ELR (cell line): ENCODE measurements at regions not wholly inside any gene's neighbourhood (a gene's known extent, or its start where the extent isn't known, plus 50 kb on each side); places are given as distances from the start of the nearest gene placed in this dataset.
"Not testable (repeated sequence)": the region's sequence is repeated elsewhere in the genome, so short reads cannot be mapped to it uniquely, and the experiment has no call there.

Experiments
- DNase-seq: peaks from one replicate; pipeline ENCODE4 v3.0.0-alpha.2; 2015; ENCODE audit warnings: low read depth

DNA sequence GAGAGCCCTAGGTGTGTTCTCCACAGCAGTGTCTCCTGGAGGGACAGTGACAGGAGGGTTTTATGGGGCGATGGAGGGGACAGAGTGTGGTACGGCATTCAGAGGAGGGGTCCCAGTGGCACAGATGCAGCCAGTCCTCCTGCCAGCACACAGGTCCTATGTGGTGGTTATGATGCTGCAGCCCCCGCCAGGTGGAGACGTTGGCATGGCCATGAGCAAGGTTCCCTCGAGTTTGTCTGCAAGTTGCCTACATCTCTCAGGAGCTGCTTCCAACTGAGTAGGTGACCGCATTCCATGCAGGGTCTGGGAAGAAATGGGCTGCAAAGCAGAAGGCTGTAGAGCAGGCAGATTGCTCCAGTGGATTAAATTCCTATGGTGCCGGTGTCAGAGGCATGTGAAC is 646.0 kb downstream of the TBC1D22A start:
- no peak for DNase-seq

DNA sequence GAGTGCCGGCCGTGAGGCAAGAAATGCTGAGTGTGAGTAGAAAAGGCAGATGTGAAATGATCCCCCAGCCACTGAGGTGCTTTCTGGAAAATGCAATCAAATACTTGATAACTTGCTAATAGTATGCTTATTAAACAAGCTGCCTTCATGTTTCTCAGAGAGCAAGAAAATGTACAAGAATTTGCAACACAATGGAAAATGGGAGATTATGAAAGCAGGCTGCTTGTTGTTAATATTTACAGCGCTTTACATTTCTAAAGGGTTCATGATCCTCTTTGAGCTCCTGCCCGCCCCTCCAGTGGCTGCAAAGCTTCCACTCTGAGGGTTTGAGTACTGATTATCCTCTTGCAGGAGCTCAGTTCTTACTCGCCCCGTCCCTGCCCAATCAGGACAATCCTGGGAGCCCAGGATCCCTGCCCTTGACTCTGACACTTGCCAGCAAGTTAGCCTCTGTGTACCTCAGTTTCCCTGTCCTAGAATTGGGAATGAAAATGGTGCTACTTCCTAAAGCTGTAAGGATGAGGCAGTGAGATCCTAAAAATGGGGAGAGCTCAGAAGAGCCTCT is 645.1 kb downstream of the TBC1D22A start:
- DNase-seq, result no peak

DNA sequence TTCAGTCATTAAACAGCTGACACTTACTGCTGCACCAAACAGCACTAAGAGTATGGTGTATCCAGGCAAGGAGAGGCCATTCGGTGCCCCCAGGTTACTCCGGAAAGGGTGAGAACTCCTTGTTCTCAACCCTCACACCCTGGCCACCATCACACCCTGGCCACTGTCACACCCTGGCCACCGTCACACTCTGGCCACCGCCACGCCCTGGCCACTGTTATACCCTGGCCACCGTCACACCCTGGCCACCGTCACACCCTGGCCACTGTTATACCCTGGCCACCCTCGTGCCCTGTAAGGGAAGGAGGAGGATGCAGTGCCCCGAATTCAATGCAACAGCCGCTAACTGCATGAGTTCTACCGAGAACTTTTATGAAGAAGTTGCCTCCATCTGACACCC is 644.4 kb downstream of the TBC1D22A start:
- DNase-seq, result no peak

DNA sequence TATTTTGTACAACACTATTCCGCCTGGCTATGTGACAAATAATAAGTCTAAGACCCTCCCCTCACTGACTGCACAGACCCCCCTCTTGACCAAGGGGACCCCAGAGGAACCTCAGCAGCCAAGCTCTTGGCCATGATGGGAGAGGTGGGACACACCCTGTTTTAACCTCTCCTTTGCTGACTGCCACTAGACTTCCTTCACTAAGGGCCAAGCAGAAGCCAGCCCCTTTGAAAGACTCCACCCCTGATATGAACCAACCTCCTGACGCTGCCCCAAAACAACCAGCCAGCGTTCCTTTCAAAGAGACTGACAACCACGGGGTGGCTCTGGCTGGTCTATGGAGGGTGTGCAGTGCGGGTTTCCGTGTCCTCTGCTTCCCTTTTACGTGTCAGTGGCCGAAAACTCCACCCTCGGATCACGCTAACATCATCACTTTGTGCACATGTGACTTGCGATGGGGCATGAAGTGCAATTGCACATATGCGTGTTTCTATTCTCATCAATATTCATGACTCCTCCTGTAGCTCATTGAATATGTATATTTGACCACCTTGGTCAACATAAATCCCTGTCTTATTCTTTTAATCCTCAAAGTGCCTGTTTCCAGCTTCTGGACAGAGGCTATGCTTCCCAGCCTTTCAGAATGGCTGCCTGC is 643.9 kb downstream of the TBC1D22A start:
- DNase-seq, result no peak

DNA sequence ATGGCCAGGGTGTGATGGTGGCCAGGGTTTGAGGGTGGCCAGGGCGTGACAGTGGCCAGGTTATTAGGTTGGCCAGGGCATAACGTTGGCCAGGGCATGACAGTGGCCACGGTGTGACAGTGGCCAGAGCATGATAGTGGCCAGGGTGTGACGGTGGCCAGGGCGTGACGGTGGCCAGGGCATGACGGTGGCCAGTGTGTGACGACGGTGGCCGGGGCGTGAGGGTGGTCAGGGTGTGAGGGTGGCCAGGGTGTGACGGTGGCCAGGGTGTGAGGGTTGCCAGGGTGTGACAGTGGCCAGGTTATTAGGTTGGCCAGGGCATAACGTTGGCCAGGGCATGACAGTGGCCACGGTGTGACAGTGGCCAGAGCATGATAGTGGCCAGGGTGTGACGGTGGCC is 642.8 kb downstream of the TBC1D22A start:
- DNase-seq, result not testable (repeated sequence)

DNA sequence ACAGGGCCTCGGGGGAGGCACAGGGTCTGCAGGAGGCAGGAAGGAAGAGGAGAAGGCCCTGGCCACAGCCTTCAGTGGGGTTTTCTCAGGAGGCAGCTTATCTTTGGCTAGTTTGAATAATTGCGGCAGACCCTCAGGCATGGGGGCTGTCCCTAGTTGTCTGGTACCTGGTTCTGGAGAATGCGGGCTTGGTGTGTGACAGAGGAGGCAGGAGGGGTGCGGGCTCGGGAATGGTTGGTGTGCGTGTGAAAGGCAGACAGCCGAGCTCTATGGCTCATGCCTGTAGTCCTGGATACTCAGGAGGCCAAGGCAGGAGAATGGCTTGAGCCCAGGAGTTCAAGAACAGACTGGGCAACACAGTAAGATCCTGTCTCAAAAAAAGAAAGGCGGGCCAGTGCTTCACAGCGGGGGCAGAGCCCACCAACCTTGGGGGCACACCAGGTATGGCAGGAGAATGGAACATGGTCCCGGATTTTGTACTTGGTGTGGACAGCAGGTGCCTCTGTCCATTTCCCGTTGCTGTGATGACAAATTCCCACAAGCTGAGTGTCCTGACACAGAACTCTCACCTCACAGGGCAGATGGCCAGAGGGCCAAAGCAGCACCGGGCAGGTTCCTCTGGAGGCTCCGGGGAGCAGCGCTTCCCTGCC is 640.6 kb downstream of the TBC1D22A start:
- DNase-seq, result no peak

DNA sequence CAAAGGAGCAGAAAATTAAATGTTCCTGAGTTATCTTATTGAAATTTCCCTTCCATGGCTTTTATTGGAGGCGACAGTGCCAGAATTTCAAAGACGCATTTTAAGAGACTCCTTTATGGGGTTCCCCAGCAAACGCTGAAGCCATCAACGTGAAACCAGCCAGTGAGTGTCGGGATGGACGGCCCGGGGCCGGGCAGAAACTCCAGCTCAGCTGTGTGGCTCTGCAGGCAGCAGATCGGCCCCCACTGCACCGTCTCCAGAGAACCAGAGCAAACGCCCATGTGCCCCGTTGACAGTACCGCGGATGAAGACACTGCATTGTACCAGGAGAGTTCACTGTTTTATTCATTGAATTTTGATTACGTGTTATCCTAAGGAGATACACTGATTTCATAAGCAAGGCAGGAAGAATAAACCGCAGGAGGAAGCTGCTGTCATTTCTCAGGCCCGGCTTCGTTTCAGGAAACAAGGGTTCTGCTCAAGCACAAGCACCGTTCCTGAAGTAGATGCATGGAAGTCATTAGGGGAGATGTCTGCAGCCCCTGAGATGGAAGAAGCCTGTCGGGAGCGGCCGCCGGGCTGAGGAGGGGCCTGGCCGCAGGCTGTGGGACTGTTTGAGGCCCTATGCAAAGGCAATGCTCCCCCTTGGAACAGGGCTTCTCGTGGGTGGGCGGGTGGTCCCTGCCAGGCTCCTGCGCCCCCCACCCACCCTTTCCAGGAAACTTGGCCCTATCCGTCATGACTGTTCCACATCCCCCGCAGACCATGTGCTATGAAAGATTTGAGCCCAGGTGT is 639.7 kb downstream of the TBC1D22A start:
- DNase-seq, result no peak

DNA sequence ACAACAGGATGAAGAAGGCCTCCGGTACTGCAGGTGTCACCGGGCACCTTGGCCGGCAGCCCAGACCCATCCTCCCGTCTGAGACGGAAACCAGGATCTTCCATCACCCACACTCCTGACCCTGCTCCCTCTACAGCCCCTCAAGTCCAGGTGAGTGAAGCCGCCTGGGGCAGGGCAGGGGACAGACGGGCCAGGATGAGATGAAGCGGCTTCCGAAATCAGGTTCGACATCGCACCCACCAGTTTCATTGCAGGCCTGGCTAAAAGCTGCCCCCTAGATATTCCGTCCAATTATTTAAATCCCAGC is 639.1 kb downstream of the TBC1D22A start:
- DNase-seq, result no peak

DNA sequence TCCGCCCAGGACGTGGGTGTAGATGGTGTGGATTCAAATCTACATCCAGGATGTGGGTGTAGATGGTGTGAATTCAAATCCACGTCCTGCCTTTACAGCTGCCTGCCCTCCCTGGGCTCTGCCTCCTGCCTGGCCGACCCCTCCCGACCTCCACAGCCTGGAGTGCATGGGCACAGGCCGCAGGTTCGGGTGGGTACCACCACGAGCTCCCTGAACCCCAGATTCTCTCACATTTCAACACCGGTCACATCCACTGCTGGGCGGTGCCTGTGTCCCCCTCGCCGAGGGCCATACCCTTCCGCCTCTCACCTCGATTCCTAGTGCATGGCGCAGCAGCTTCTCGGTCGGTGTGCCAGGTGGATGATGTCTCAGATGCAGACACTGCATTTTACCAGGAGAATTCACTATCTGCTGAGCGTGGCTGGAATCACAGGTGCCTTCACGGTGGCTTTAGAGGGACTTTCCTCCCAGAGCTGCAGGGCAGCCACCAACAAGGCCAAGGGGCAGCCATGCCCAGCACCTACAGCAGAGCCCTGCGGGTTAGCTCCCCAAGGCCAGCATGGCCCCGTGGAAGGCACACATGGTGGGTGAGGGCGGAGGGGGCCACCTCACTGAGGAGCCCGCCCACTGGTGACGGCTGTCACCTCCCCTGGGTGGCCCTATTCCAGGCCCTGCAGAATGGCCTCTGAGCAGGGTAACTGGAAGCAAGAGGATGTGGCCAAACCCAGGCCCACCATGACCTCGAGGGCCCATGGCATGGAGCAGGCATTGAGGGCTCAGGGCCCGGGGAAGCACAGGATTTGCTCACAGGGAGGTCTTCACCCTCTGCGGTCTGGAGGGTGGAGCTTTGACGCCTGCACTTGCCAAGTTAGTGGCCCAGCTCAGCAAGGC is 638.5 kb downstream of the TBC1D22A start:
- no peak for DNase-seq

DNA sequence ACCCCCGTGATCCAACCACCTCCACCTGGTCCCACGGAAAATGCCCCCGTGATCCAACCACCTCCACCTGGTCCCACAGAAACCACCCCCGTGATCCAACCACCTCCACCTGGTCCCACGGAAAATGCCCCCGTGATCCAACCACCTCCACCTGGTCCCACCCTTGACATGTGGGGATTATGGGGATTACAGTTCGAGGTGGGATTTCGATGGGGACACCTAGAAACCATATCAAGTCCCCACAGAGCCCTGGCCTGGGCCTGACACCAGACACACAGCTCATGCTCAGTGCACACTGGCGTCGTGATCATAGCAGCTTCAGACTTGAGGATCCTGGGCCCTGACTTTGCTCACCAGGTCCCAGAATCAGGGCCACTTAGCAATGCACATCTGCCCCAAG is 637.7 kb downstream of the TBC1D22A start:
- DNase-seq, result not testable (repeated sequence)

DNA sequence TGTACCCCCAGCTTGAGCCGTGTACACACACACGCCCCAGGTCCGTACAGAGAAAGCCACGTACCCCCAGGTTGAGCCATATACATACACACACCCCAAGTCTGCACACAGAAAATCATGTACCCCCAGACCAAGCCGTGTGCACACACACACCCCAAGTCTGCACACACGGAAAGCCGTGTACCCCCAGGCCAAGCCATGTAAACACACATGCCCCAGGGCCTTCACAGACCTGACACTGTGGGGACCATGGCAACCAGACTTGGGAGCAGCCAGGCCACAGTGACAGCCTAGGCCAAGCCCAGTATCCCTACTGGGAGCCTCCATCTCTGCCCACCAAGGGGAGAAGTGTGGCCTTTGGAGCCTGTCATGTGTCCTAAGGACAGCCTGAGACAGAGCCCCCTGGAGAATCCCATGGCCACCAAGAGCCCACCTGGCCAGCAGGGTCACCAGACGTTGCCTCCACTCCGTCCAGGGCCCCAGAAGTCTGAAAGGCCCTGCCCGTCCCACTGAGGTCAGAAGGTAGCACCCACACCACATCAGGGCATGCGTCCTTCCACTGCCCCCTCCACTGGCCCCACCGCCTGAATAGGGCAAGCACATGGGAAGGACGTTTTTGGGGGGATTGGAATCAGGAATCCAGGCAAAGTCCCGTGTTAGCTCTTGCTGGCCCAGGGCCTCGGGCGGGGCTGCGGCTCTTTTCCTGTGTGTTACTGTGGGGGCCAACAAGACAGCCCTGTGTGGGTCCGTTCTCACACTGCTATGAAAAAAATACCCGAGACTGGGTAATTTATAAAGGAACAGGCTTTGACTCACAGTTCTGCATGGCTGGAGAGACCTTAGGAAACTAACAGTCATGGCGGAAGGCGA is 636.7 kb downstream of the TBC1D22A start:
- DNase-seq, result no peak

DNA sequence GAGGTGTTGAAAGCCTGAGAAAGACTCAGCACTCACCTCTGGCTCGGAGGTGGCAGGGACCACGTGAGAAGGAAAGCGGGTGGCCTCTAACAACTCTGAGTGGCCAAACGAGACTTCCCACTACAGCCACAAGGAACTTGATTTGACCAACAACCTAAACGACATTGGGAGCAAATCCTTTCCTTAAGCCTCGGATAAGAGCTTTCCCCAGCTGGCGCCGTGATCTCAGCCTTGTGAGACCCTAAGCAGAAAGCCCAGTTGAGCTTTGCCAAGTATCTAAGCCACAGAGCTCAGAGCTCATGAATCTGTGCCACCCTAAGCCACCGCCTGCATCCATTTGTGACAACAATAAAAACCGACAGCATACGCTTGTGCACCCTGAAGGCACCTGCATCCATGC is 636.0 kb downstream of the TBC1D22A start:
- no peak for DNase-seq

DNA sequence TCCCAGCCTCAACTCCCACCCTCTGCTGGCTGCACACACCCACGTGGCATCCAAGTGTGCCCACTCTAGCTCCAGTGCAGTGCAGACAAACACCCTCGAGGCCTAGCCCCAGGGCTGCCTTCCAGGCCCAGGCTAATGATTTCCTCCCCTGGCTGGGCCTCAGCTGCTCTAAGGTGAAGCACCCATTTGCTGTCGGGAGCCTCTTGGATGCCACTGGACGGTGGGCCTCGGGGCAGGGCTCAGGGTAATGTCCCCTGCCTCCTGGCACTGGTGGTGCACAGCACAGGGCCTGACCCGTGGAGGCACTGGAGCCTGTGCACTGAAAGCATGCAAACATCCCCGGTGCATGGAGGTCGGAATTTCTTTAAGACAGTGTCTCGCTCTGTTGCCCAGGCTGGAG is 635.2 kb downstream of the TBC1D22A start:
- no peak for DNase-seq

DNA sequence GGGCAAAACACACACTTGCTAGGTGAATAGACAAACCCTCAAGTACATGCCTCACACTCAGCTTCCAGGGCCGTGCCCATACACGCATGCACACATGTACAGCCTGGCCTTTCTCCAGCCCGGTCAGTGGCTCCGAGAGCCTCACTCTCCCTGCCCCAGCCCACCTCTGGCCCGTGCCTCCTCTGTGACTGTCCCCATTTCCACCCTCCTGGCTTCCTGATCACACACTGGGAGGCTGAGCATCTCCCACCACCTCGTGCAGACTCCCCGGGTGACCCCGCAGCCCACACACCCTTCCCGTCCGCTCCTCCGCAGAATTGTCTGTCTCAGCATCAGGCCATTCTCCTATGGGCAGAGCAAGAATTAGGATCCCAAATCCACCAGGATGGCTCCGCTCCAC is 634.1 kb downstream of the TBC1D22A start:
- no peak for DNase-seq

DNA sequence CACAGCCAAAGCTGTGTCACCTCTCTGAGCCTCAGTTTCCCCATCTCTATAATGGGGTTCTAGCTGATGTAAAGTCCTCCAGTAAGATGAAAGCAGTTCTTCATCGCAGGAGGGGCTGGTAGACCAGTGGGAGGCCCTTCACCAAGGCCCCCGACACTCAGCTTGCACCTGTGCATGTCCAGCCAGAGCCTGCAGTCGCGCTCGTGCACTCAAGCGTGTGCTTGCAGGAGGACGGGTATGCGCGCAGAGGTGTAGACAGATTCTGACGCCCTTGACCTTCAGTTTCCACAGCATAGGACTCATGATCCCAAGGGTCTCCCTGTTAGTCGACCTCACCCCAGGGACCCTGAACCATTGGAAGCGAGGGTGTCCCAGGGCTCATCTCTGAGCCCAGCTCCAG is 633.7 kb downstream of the TBC1D22A start:
- no peak for DNase-seq

DNA sequence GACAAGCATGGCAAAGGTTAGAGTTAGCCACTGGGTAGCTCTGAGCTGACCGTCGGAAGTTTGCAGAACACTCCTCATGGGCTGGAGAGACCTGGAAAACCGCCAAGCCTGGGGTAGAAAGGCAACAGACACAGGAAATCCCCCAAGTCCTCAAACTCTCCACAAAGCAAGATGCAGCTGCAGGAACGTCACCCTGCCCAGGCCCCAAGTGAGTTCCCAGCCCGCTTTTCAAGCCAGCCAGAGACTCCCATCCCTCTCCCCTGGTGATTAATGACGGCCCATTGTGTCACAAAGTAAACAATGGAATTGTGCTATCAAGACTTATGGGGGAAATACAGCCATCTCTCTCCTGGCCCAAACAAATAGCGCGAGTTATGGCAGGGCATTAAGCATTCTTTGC is 633.0 kb downstream of the TBC1D22A start:
- DNase-seq, result no peak

DNA sequence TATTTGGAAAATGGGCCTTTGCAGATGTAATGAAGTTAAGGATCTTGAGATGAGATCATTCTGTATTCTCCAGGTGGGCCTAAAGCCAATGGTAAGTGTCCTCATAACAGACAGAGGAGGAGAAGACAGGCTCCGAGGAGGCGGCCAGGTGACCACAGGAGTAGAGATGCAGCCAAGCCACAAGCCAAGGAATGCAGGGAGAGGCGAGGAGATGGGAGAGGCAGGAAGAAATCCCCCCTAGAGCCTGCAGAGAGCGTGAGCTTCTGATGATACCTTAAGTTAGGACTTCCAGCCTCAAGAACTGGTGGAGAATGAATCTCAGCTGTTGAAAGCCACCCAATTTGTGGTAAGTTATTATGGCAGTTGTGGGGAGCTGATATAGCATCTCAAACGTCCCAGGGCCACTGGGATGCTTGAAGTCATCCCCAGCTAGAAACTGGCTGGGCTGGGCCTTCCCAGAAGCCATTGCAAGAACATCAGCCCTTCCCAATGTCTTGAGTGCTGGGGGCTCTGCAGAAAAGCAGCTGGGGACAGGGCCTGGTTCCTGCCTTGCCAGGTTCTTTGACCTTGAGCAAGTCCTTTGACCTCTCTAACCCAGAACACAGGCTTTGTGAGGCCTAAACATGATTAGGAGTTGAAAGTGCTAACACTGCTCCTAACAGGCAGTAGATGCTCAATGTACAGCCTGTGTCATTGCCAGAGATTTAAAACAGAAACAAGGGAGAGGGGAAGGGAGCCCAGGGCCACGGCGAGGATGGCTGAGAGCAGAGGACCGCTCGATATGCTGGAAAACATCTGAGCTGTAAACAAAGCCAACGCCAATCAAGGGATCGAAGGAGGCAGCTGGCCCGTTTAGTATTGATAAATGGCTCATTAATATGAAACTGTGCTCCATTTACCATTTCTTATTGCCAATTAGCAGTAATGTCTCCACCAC is 632.3 kb downstream of the TBC1D22A start:
- DNase-seq, result no peak

DNA sequence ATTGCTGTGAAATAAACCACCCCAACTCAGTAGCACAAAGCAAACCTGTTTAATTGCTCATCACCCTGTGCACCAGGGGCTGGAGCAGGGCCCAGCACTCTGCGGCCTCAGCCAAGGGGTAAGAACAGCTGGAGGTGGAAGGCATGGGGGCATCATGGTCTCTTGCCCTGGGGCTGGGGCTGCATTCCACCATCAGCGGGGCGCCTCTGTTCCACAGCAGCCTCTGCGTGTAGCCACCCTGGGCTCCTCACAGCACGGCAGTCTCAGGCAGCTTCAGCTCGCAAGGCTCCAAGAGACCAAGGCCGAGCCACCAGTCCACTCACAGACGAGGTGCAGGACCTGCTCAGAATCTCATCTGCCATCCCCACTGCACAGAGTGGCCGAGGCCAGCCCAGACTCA is 630.7 kb downstream of the TBC1D22A start:
- no peak for DNase-seq

DNA sequence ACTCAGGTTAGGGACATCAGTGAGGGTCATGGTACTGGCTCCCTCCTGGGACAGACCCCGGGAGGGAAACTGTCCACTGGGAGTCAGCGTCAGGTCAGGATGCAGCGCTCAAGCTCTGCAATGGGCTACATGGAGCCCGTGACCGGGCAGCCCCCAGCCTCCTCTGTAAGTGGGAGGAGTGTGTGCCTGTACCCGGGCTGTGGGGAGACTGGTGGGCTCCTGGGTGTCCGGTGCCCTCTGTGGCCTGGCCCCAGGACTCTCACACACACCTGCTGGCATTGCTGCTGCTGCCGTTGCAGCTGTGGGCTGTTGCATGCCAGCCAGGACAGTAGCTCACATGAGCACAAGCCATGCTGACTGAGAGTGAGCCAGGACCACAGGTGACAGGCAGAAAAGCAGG is 630.3 kb downstream of the TBC1D22A start:
- no peak for DNase-seq

DNA sequence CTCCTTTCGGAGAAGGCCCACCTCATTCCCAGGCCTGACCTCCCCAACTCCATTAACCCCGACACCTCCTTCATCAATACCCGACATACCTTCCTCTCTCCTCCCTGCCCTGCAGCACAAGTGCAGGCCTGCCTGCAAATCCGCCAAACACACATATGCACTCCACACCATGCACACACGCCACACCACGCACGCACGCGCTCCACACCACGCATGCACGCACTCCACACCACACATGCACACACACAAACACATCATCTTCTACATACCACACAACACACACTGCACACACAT is 629.6 kb downstream of the TBC1D22A start:
- no peak for DNase-seq
